OCI-LY3 (cell line): ENCODE measurements at regions not wholly inside any gene's neighbourhood (a gene's known extent, or its start where the extent isn't known, plus 50 kb on each side); places are given as distances from the start of the nearest gene placed in this dataset.

ENCODE experiments used
- CTCF ChIP-seq: fragments of 200-600, 300-600 bp; sonication (generic); IDR thresholded peaks from 2 replicates; pipeline ENCODE4 v1.5.1; 2014; ENCODE audit warnings: antibody characterized with exemption, low read length, low read depth
- EZH2phosphoT487 ChIP-seq: fragments of 200-600 bp; shearing (Covaris generic); IDR thresholded peaks from 2 replicates; pipeline ENCODE4 v1.6.1; 2018; ENCODE audit warnings: antibody characterized with exemption, mixed run types, low read depth

GRCh38 chr18:75812761-75813160, 385.3 kb upstream of the SMIM21 start:
- TF ChIP-seq CTCF: no peak
- no peak for TF ChIP-seq EZH2phosphoT487
